ENCODE measurements at regions not wholly inside any gene's neighbourhood (a gene's known extent, or its start where the extent isn't known, plus 50 kb on each side); places are given as distances from the start of the nearest gene placed in this dataset.

GRCh38 chr2:191611614-191612013 is 66.3 kb upstream of the NABP1 start:
- DNase-seq (ENCODE audit: low read depth), result no peak

- DNase-seq (ENCODE audit: low read depth), result no peak
Observed at GRCh38 chr2:191612496-191612895, 65.4 kb upstream of the NABP1 start.

- DNase-seq (ENCODE audit: low read depth), result no peak
Observed at GRCh38 chr2:191614759-191615158, 63.2 kb upstream of the NABP1 start.

- no peak for DNase-seq (ENCODE audit: low read depth)
Observed at GRCh38 chr2:191615596-191615995, 62.3 kb upstream of the NABP1 start.

GRCh38 chr2:191617575-191617974 is 60.4 kb upstream of the NABP1 start:
- DNase-seq (ENCODE audit: low read depth), result peak; percentile 37

- no peak for DNase-seq (ENCODE audit: low read depth)
Observed at GRCh38 chr2:191618046-191618780, 59.7 kb upstream of the NABP1 start.

GRCh38 chr2:191618786-191619185 is 59.1 kb upstream of the NABP1 start:
- no peak for DNase-seq (ENCODE audit: low read depth)

- DNase-seq (ENCODE audit: low read depth), result no peak
Observed at GRCh38 chr2:191620144-191620543, 57.8 kb upstream of the NABP1 start.

- DNase-seq (ENCODE audit: low read depth), result no peak
Observed at GRCh38 chr2:191622374-191623320, 55.3 kb upstream of the NABP1 start.

- DNase-seq (ENCODE audit: low read depth), result peak; percentile 17
Observed at GRCh38 chr2:191625016-191625415, 52.9 kb upstream of the NABP1 start.

- no peak for DNase-seq (ENCODE audit: low read depth)
Observed at GRCh38 chr2:191625446-191625845, 52.5 kb upstream of the NABP1 start.

- DNase-seq (ENCODE audit: low read depth), result no peak
Observed at GRCh38 chr2:191626497-191627151, 51.3 kb upstream of the NABP1 start.

GRCh38 chr2:191627518-191627917 is 50.4 kb upstream of the NABP1 start:
- no peak for DNase-seq (ENCODE audit: low read depth)
